Fibroblast of the aortic adventitia (primary cell): ENCODE measurements at regions not wholly inside any gene's neighbourhood (a gene's known extent, or its start where the extent isn't known, plus 50 kb on each side); places are given as distances from the start of the nearest gene placed in this dataset.
A peak's percentile ranks its signal among the peaks of the same experiment; 100 is the strongest.
"Not testable (repeated sequence)": the region's sequence is repeated elsewhere in the genome, so short reads cannot be mapped to it uniquely, and the experiment has no call there.

Experiments
- DNase-seq: peaks from one replicate; pipeline ENCODE4 v3.0.0-alpha.2; 2010; ENCODE audit warnings: low read depth
- H3K4me3 ChIP-seq: 2 replicates; pipeline ENCODE4 v1.5.1; 2011; ENCODE audit warnings: low read depth, mild to moderate bottlenecking, control low read depth, low read length, moderate library complexity
- TF ChIP-seq, protein P1 (sequence below): IDR thresholded peaks from 2 replicates; pipeline ENCODE4 v1.5.1; 2011; ENCODE audit warnings: mild to moderate bottlenecking, low read length, control low read depth, inconsistent platforms; ENCODE audit not compliant: insufficient read depth

DNA sequence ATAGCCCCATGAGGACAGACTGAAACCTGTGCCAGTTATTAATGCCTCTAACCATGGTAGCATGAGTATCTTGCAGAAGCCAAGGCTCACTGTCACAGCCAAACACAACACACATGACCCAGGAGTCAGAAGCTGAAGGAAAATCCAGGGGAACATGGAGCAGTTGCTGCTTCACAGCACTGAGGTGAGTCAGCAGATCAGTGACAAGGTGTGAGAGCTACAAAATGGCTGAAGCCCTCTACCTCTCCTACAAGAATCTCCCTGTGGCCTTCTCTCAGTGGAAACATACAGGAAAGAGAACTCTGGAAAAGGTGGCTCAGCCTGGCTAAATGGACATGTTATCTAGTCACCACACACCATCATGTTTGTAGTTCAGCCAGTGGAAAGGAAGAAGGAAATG is 93.5 kb downstream of the NAB1 start:
- TF ChIP-seq, protein P1, sequence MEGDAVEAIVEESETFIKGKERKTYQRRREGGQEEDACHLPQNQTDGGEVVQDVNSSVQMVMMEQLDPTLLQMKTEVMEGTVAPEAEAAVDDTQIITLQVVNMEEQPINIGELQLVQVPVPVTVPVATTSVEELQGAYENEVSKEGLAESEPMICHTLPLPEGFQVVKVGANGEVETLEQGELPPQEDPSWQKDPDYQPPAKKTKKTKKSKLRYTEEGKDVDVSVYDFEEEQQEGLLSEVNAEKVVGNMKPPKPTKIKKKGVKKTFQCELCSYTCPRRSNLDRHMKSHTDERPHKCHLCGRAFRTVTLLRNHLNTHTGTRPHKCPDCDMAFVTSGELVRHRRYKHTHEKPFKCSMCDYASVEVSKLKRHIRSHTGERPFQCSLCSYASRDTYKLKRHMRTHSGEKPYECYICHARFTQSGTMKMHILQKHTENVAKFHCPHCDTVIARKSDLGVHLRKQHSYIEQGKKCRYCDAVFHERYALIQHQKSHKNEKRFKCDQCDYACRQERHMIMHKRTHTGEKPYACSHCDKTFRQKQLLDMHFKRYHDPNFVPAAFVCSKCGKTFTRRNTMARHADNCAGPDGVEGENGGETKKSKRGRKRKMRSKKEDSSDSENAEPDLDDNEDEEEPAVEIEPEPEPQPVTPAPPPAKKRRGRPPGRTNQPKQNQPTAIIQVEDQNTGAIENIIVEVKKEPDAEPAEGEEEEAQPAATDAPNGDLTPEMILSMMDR: no peak
- no peak for DNase-seq

DNA sequence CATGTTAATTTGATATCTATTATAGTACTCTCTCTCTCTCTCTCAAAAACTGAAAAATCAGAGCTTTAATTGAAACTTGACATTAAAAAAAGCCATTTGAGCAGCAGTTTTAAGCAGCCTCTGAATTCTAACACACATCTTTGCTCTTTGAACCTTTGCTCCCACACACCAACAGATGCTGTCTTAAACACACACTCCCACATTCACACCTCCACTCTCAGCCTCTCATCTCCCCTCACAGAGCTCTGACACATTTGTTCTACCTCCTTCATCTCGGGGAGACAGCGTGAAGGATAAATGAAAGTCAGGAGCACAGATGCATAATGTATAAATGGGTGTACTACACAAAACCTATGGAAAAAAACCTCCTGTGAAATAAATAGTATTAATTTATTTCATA is 95.2 kb downstream of the NAB1 start:
- TF ChIP-seq, protein P1: no peak
- no peak for DNase-seq
- no peak overlapping the region for H3K4me3 ChIP-seq

More for the DNA sequence above, 93.5 kb downstream of the NAB1 start:
- H3K4me3 ChIP-seq: no peak overlapping the region

DNA sequence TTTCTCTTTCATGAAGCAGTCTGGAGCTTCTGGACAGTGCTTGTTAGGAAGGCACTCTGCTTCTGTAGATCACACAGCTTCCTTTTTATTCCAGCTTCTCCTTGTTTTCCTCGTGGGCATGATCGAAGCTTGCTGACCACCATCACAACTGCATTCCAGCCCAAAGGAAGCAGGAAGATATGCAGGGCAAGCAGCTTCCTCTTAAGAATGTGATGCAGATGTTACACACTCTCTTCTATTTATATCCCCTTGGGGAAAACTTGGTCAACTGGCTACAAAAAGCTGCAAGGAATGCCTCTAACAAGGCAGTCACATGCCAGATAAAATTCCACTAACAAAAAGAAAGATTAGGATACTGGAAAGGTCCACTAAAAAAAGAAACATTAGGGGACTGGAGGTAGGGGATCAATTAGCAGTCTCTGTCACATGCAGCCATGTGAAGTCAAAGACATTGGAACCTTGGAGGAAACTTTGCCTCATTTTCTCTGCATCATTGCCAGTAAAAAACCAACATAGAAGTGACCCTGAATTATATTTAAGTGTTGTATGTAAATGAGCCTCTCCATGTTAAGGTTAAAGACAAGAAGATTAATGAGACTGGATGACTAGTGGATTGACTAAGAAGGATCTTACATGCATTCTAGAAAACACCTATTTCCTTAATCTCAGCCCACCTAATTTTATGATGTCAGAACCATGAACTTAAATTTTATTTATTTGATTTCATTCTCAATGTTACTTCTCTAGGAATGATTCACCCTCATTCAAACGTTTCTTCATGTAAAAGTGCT is 98.3 kb downstream of the NAB1 start:
- TF ChIP-seq, protein P1: no peak
- no peak overlapping the region for H3K4me3 ChIP-seq
- peak; percentile 81 for DNase-seq

DNA sequence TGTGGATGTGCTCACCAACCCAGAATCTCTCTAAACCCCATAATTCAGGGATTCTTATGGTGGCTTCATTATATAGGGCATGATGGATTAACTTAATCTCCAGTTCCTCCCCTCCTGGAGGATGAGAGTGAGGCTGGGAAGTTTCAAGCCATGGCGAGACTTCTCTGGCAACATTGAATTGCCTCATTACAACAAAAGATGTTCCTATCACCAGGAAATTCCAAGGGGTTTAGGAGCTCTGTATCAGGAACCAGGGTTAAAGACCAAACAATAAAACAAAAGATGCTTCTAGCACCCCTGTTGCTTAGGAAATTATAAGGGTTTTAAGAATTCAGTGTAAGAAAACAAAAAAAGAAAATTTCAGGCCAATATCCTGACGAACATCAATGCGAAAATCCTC is 100.1 kb downstream of the NAB1 start:
- DNase-seq: no peak
- TF ChIP-seq, protein P1: no peak
- H3K4me3 ChIP-seq: no peak overlapping the region

DNA sequence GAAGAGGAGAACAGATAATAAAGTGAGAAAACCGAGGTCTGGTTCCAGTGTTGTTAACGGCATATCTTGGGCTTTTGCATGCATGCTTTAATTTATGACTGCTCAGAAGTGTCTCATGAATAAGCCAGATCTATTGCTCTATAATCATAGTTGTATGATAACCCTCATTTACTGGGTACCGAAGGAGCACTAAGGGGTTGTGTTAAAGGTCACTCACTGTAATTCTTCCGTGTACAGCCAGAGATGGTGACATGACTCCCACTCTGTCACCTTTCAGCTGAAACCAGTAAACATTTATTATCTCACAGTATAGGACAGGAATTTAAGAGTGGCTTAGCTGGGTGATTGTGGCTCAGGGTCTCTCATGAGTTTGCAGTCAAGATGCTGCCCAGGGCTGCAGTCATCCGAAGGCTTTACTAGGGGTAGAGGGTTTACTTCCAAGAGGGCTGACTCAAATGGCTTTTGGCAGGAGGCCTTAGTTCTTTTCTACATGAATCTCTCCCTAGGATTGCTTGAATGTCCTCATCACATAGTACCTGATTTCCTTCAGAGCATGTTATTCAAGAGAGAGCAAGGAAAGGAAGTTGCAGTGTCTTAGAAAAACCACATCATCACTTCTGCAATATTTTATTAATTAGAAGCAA is 107.0 kb downstream of the NAB1 start:
- TF ChIP-seq, protein P1: no peak
- H3K4me3 ChIP-seq: no peak overlapping the region
- DNase-seq: peak; percentile 18

DNA sequence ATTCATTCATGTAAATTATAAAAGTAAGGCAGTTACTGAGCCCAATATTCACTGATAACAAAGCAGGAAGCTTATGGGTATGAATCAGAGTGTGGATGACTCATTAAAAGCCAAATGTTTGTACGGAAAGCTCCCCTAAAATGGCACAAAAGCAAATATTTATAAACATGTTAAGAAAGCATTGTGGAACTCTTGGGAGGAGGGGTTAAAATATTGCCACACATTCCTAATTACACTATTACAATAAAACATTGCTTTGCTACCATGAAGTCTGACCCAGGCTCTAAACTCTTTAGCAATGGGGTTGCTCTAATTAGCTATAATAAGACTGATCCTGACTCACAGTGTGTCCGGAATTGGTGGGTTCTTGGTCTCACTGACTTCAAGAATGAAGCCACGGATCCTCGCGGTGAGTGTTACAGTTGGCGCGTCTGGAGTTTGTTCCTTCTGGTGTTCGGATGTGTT is 110.9 kb downstream of the NAB1 start:
- TF ChIP-seq, protein P1: no peak
- H3K4me3 ChIP-seq: no peak overlapping the region
- peak; percentile 83 for DNase-seq

DNA sequence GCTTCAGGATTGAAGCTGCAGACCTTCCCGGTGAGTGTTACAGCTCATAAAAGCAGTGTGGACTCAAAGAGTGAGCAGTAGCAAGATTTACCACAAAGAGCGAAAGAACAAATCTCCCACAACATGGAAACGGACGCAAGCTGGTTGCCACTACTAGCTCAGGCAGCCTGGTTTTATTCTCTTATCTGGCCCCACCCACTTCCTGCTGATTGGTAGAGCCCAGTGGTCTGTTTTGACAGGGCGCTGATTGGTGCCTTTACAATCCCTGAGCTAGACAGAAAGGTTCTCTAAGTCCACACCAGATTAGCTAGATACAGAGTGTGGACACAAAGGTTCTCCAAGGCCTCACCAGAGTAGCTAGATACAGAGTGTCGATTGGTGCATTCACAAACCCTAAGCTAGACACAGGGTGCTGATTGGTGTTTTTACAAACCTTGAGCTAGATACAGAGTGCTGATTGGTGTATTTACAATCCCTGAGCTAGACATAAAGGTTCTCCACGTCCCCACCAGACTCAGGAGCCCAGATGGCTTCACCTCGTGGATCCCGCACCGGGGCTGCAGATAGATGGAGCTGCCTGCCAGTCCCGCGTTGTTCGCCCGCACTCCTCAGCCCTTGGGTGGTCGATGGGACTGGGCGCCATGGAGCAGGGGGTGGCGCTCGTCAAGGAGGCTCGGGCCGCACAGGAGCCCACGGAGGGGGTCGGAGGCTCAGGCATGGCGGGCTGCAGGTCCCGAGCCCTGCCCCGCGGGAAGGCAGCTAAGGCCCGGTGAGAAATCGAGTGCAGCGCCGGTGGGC is 111.7 kb downstream of the NAB1 start:
- H3K4me3 ChIP-seq, DNase-seq: not testable (repeated sequence)

DNA sequence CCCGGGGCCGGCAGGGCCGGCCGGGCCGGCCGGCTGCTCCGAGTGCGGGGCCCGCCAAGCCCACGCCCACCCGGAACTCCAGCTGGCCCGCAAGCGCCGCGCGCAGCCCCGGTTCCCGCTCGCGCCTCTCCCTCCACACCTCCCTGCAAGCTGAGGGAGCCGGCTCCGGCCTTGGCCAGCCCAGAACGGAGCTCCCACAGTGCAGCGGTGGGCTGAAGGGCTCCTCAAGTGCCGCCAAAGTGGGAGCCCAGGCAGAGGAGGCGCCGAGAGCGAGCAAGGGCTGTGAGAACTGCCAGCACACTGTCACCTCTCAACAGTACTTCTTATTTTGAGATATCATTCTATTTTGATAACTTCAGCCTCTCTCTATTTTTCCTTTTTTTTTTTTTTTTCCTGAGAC is 112.3 kb downstream of the NAB1 start:
- not testable (repeated sequence) for H3K4me3 ChIP-seq, DNase-seq
